Nephron progenitor cell (in vitro differentiated cells): ENCODE measurements at regions not wholly inside any gene's neighbourhood (a gene's known extent, or its start where the extent isn't known, plus 50 kb on each side); places are given as distances from the start of the nearest gene placed in this dataset.
A peak's percentile ranks its signal among the peaks of the same experiment; 100 is the strongest.

ENCODE experiments used
- DNase-seq: peaks from one replicate; pipeline ENCODE4 v3.0.0; 2021
- H3K27ac Mint-ChIP-seq: 2 replicates; pipeline ENCODE4 v1.8.0; 2021; ENCODE audit warnings: mild to moderate bottlenecking, moderate library complexity, mixed read lengths
- H3K27me3 Mint-ChIP-seq: 2 replicates; pipeline ENCODE4 v1.8.0; 2021; ENCODE audit warnings: mild to moderate bottlenecking, low read depth, mixed read lengths; ENCODE audit not compliant: poor library complexity
- H3K36me3 Mint-ChIP-seq: 2 replicates; pipeline ENCODE4 v1.8.0; 2021; ENCODE audit warnings: low read depth, mixed read lengths
- H3K4me1 Mint-ChIP-seq: 2 replicates; pipeline ENCODE4 v1.8.0; 2021; ENCODE audit warnings: mixed read lengths
- H3K4me3 Mint-ChIP-seq: 2 replicates; pipeline ENCODE4 v1.8.0; 2021; ENCODE audit warnings: mild to moderate bottlenecking, moderate library complexity, mixed read lengths
- H3K9me3 Mint-ChIP-seq: 2 replicates; pipeline ENCODE4 v1.8.0; 2021; ENCODE audit warnings: mild to moderate bottlenecking, moderate library complexity, mixed read lengths
- CTCF ChIP-seq: fragments of 200-600 bp; sonication (generic); IDR thresholded peaks from 2 replicates; pipeline ENCODE4 v1.5.0; 2021; ENCODE audit warnings: antibody characterized with exemption

GRCh38 chr13:57988276-57988675 lies 356.7 kb downstream of the PCDH17 start:
- H3K4me3 Mint-ChIP-seq = no peak overlapping the region
- no peak for DNase-seq
- no peaks in the 10 kb centered on the region for H3K36me3 Mint-ChIP-seq
- no peak overlapping the region for H3K27ac Mint-ChIP-seq
- peaks cover 5% of the 10 kb centered on the region for H3K4me1 Mint-ChIP-seq
- H3K9me3 Mint-ChIP-seq = peaks cover 15% of the 10 kb centered on the region
- no peak for TF ChIP-seq CTCF
- no peaks in the 10 kb centered on the region for H3K27me3 Mint-ChIP-seq

GRCh38 chr13:57991041-57991440 lies 359.5 kb downstream of the PCDH17 start:
- Mint-ChIP-seq H3K4me1 (peaks cover 5% of the 10 kb centered on the region), H3K36me3 (no peaks in the 10 kb centered on the region), H3K4me3 (no peak overlapping the region), H3K27ac (no peak overlapping the region), H3K9me3 (peaks cover 3% of the 10 kb centered on the region), H3K27me3 (no peaks in the 10 kb centered on the region)
- no peak for DNase-seq
- TF ChIP-seq CTCF = no peak

- Mint-ChIP-seq H3K27me3 (no peaks in the 10 kb centered on the region), H3K4me3 (no peak overlapping the region), H3K36me3 (no peaks in the 10 kb centered on the region), H3K27ac (no peak overlapping the region), H3K4me1 (peaks cover 5% of the 10 kb centered on the region), H3K9me3 (no peaks in the 10 kb centered on the region)
- no peak for DNase-seq
- no peak for TF ChIP-seq CTCF
Measured at GRCh38 chr13:57992416-57992815, 360.9 kb downstream of the PCDH17 start.

GRCh38 chr13:57996717-57997116 lies 365.2 kb downstream of the PCDH17 start:
- Mint-ChIP-seq H3K4me3 (no peak overlapping the region), H3K4me1 (no peaks in the 10 kb centered on the region)
- no peak for TF ChIP-seq CTCF

GRCh38 chr13:58004751-58005150 lies 373.2 kb downstream of the PCDH17 start:
- Mint-ChIP-seq H3K27me3 (no peaks in the 10 kb centered on the region), H3K9me3 (peaks cover 7% of the 10 kb centered on the region), H3K36me3 (no peaks in the 10 kb centered on the region), H3K4me3 (no peak overlapping the region), H3K4me1 (no peaks in the 10 kb centered on the region), H3K27ac (no peak overlapping the region)
- no peak for DNase-seq
- TF ChIP-seq CTCF = no peak

More at GRCh38 chr13:57996717-57997116, 365.2 kb downstream of the PCDH17 start:
- DNase-seq = no peak
- Mint-ChIP-seq H3K27ac (no peak overlapping the region), H3K36me3 (no peaks in the 10 kb centered on the region), H3K9me3 (peaks cover 20% of the 10 kb centered on the region), H3K27me3 (no peaks in the 10 kb centered on the region)

- Mint-ChIP-seq H3K36me3 (no peaks in the 10 kb centered on the region), H3K9me3 (no peaks in the 10 kb centered on the region), H3K27ac (no peak overlapping the region), H3K4me1 (no peaks in the 10 kb centered on the region), H3K27me3 (no peaks in the 10 kb centered on the region), H3K4me3 (no peak overlapping the region)
- TF ChIP-seq CTCF = no peak
- peak; percentile 5 for DNase-seq
Measured at GRCh38 chr13:58018020-58018419, 386.5 kb downstream of the PCDH17 start.
